Adrenal gland (tissue), 5 donors: ENCODE measurements at regions not wholly inside any gene's neighbourhood (a gene's known extent, or its start where the extent isn't known, plus 50 kb on each side); places are given as distances from the start of the nearest gene placed in this dataset.

Source experiments
- POLR2A ChIP-seq, 2 donors: fragments of 450-650 bp; IDR thresholded peaks; one replicate each; pipeline ENCODE4 v1.6.1; 2017; ENCODE audit warnings: antibody characterized with exemption in 2 of 2, mild to moderate bottlenecking in 2 of 2, moderate library complexity in 1 of 2
- TF ChIP-seq, protein P1 (sequence below), 6 experiments: fragments of 450-650 bp in 4 of 6; fragments of 200-600 bp in 2 of 6; sonication (generic) in 1 of 6; IDR thresholded peaks; 1 replicate in 5 of 6; 2 replicates in 1 of 6; pipeline versions ENCODE4 v1.5.1 to v1.8.0; 2016 to 2021; ENCODE audit warnings: antibody characterized with exemption in 6 of 6, mild to moderate bottlenecking in 2 of 6, moderate library complexity in 1 of 6
- donor health status: DM: no; HTN: no; CAD: no.

- TF ChIP-seq, protein P1, sequence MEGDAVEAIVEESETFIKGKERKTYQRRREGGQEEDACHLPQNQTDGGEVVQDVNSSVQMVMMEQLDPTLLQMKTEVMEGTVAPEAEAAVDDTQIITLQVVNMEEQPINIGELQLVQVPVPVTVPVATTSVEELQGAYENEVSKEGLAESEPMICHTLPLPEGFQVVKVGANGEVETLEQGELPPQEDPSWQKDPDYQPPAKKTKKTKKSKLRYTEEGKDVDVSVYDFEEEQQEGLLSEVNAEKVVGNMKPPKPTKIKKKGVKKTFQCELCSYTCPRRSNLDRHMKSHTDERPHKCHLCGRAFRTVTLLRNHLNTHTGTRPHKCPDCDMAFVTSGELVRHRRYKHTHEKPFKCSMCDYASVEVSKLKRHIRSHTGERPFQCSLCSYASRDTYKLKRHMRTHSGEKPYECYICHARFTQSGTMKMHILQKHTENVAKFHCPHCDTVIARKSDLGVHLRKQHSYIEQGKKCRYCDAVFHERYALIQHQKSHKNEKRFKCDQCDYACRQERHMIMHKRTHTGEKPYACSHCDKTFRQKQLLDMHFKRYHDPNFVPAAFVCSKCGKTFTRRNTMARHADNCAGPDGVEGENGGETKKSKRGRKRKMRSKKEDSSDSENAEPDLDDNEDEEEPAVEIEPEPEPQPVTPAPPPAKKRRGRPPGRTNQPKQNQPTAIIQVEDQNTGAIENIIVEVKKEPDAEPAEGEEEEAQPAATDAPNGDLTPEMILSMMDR (IDR thresholded peaks at IDR 0.05), result no peak
- TF ChIP-seq POLR2A (IDR thresholded peaks at IDR 0.05), result no peak
Measured at GRCh38 chr14:40218282-40218941, 786.2 kb upstream of the FBXO33 start.
